ENCODE measurements at regions not wholly inside any gene's neighbourhood (a gene's known extent, or its start where the extent isn't known, plus 50 kb on each side); places are given as distances from the start of the nearest gene placed in this dataset.

GRCh38 chrX:39859991-39860861 lies 237.5 kb downstream of the BCOR start (continued):
- TF ChIP-seq NKRF (IDR thresholded peaks at IDR 0.05; ENCODE audit: borderline replicate concordance) (no peak), RCOR1 (IDR thresholded peaks at IDR 0.05; ENCODE audit: borderline replicate concordance in 1 of 2, low read depth in 2 of 2, low read length in 2 of 2) (peak in 1 of 2 experiments; percentile 62; a peak in 2 of 4 replicates), NFRKB (IDR thresholded peaks at IDR 0.05; ENCODE audit: low read depth) (no peak), ZNF518B (CRISPR knock-in tag; IDR thresholded peaks at IDR 0.05) (no peak), NELFE (IDR thresholded peaks at IDR 0.05; ENCODE audit: insufficient read depth, insufficient read length) (no peak), FOXK1 (CRISPR knock-in tag; IDR thresholded peaks at IDR 0.05; ENCODE audit: borderline replicate concordance) (no peak), RNF219 (CRISPR knock-in tag; IDR thresholded peaks at IDR 0.05) (no peak), FOSL1 (tag; conservative IDR thresholded peaks at IDR 0.05) (peak; percentile 81), PTBP1 (IDR thresholded peaks at IDR 0.05; ENCODE audit: low read depth, low read length) (no peak), HDAC6 (IDR thresholded peaks at IDR 0.05; ENCODE audit: low read depth, low read length) (no peak), NONO (IDR thresholded peaks at IDR 0.05; ENCODE audit: low read depth in 2 of 2, low read length in 1 of 2) (no peak), RFX7 (CRISPR knock-in tag; IDR thresholded peaks at IDR 0.05) (no peak), TOE1 (IDR thresholded peaks at IDR 0.05; ENCODE audit: borderline replicate concordance) (no peak), TOE1 (CRISPR knock-in tag; IDR thresholded peaks at IDR 0.05; ENCODE audit: borderline replicate concordance, low read depth) (no peak), MBD2 (IDR thresholded peaks at IDR 0.05; ENCODE audit: borderline replicate concordance, low read depth) (no peak), ID3 (CRISPR knock-in tag; IDR thresholded peaks at IDR 0.05) (no peak), ID3 (tag; IDR thresholded peaks at IDR 0.05) (peak; percentile 76)
- TF ChIP-seq, protein P1, sequence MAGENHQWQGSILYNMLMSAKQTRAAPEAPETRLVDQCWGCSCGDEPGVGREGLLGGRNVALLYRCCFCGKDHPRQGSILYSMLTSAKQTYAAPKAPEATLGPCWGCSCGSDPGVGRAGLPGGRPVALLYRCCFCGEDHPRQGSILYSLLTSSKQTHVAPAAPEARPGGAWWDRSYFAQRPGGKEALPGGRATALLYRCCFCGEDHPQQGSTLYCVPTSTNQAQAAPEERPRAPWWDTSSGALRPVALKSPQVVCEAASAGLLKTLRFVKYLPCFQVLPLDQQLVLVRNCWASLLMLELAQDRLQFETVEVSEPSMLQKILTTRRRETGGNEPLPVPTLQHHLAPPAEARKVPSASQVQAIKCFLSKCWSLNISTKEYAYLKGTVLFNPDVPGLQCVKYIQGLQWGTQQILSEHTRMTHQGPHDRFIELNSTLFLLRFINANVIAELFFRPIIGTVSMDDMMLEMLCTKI (IDR thresholded peaks at IDR 0.05; ENCODE audit: partially characterized antibody), result no peak
